D721Med (cell line): ENCODE measurements at regions not wholly inside any gene's neighbourhood (a gene's known extent, or its start where the extent isn't known, plus 50 kb on each side); places are given as distances from the start of the nearest gene placed in this dataset.

Source experiments
- DNase-seq: peaks from one replicate; pipeline ENCODE4 v3.0.0; 2011; ENCODE audit warnings: low spot score; ENCODE audit not compliant: insufficient read length
- FAIRE-seq: peaks from 2 replicates; lab custom pipeline; 2011; peaks lifted over from hg19 to GRCh38; lab: Jason Lieb, UNC
- TF ChIP-seq, protein P1 (sequence below): IDR thresholded peaks from 2 replicates; pipeline ENCODE4 v1.5.1; 2012; ENCODE audit warnings: mild to moderate bottlenecking, control low read depth; ENCODE audit not compliant: insufficient read depth; ENCODE audit errors: missing control alignments

DNA sequence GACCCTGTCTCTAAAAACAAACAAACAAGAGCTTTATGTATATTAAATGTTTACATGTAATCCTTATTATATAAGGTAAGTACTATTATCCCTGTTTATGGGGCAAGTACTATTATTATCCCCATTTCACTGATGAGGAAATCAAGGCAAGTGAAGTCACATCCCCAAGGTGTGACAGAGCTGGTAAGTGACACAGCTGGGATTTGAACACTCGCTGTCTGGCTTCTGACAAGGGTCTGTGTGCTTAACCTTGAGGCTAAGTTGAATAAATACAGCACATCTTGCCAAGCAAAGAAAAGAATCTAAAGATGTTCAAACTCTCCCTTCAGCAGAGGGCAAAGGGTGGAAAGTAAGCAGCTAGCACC lies 167.9 kb upstream of the IRF2BP2 start:
- TF ChIP-seq, protein P1, sequence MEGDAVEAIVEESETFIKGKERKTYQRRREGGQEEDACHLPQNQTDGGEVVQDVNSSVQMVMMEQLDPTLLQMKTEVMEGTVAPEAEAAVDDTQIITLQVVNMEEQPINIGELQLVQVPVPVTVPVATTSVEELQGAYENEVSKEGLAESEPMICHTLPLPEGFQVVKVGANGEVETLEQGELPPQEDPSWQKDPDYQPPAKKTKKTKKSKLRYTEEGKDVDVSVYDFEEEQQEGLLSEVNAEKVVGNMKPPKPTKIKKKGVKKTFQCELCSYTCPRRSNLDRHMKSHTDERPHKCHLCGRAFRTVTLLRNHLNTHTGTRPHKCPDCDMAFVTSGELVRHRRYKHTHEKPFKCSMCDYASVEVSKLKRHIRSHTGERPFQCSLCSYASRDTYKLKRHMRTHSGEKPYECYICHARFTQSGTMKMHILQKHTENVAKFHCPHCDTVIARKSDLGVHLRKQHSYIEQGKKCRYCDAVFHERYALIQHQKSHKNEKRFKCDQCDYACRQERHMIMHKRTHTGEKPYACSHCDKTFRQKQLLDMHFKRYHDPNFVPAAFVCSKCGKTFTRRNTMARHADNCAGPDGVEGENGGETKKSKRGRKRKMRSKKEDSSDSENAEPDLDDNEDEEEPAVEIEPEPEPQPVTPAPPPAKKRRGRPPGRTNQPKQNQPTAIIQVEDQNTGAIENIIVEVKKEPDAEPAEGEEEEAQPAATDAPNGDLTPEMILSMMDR: no peak
- DNase-seq (no peak), FAIRE-seq (no peak)

DNA sequence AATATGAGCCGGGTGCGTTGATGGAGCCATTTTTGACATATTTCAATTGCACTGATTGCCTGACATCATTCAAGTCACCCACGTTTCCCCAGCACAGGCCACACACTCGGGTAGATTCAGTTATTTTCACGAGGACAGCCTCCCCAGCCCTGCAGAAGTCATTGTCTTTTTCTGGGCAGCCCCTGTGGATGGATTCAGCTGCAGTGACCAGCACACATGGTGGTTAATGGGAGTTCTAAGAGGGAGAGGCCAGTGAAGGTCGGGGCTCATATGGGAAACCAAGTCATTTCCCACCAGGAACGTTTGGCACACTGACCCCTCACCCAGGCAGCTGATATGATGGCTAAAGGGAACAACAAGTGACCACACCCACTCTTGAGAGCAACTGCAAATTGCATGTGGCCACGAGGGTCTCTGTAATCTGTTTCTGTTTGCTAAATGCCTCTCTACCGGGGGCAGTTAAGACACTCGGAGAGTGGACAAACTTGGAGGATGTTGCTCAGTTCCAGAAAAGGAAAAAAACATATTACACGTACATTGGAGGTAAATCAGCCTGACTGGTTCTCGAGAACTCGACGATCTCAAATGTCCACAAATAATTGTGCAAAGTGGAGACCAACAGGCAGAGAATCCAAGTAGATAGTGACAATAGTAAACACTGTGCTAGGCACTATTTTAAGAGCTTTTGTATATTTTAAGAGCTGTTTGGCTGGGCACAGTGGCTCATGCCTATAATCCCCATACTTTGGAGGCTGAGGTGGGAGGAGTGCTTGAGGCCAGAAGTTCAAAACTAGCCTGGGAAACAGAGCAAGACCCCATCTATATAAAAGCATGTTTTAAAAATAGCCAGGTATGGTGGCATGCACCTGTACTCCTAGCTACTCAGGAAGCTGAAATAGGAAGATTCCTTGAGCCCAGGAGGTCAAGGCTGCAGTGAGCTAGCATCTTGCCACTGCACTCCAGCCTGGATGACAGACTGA lies 167.2 kb upstream of the IRF2BP2 start:
- FAIRE-seq: no peak
- no peak for DNase-seq
- TF ChIP-seq, protein P1: no peak

DNA sequence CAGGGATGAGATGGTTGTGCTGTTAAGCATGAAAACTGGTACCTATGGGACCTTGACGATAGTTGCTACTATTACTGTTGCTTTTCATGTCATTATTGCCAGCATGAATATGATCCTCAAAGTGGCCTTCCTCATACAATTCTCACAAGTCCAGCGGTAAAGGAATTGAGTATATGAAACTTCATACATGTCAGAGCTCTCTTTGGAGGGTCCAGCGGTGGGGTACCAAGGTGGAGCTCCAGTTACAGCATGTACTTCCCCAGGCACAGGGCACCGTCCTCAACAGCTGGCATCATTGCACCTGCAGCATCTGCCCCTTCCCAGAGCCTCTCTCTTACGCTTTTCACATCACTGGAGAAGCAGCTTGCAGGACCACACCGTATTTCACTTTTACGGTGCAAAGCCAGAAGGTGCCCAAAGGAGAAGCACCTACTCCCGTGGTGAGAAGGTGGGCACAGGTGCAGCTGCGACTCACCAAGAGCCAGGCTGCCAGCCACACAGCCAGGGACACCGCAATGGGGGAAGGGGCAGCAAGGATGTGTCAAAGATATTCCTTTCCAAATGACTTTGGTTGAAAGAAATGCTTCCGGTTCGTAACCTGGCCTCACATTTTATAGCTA lies 166.4 kb upstream of the IRF2BP2 start:
- DNase-seq: no peak
- no peak for FAIRE-seq

DNA sequence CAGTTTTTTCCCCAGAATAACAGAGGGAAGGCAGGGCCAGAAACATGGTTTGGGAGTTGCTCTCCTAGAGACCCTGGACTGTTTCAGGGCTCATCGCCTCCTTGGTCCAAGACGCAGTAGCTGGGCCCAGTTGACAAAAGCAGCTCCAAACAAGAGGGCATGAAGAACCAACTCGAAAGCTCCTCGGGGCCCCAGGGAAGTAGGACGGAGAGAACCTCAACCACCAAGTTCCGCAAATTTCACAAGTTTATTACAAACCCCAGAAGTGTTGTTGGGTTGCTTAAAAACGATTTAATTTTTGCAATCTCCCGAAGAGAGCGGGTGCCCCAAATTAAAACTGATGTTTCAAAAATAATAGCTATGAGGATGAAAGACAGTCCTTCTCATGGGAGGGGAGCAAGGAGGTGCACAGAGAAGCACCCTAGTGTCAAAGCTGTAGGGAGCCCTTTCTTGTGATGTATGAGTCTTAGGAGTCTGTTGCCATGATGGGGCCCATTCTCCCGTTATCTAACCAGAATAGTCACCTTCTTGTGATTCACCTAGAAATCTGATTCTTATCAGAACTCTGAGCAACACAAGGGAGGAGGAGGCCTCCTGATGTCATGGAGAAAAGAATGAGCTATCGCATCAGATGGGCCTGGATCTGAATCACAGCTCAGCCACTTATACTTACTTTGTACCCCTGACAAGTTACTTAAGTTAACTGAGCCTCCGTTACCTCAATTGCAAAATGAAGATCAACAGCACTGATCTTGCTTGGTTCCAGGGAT lies 165.7 kb upstream of the IRF2BP2 start:
- DNase-seq (no peak), FAIRE-seq (no peak)

More for the DNA sequence above, 166.4 kb upstream of the IRF2BP2 start:
- TF ChIP-seq, protein P1: no peak

DNA sequence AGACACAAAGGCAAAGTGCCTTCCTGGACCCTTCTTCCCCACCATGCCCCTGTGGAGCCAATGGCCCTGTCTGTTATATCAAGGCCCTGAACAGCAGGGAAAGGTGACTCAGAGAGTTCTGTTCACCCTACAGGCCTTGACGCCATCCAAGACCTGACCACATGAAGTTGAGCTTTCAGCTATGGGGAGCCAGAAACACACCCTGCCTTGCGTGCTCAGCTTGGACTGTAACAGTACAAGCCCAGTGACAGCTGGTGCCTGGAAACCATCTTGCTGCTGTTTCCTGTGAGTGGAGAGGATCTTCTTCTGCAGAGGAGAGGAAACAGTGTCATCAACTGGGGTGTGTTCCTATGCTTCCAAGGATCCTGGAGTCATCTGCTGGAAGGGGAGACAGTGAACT lies 165.0 kb upstream of the IRF2BP2 start:
- FAIRE-seq: no peak
- TF ChIP-seq, protein P1: no peak
- DNase-seq: no peak

More for the DNA sequence above, 165.7 kb upstream of the IRF2BP2 start:
- TF ChIP-seq, protein P1: no peak

DNA sequence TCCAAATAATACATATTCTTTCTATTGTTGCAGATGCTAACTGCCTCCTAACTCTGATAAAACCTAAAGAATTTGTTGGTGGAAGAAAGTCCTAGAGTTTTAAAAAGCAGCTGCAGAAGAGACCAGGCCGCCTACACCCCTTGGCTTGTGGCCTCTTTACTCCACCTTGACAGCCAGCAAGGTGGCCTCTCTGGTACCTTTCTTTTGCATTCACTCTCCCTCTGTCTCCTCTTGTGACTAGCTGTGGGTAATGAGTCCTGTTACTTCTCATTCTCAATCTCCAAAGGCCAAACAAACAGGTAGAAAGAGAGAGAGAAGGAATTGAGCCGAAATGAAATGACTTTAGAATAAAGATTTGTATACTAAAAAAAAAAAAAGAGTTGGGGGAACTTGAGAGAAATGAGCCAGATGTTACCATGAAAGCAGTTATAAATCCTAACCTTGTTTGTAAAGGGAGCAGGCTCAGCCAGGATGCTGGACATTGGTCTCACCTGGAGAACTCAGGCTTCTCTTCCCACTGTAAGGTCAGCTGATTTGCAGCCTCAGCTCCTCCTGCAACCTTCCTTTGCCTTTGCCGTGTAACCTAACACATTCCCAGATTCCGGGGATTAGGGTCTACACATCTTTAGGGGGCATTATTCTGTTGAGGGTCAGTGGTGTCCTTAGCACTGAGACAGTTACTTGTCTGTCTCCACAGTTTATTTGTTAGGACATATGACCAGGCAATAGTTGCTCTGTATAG lies 164.1 kb upstream of the IRF2BP2 start:
- TF ChIP-seq, protein P1: no peak
- DNase-seq (no peak), FAIRE-seq (no peak)
